Cerebellar cortex (tissue), 1 donor: ENCODE measurements at regions not wholly inside any gene's neighbourhood (a gene's known extent, or its start where the extent isn't known, plus 50 kb on each side); places are given as distances from the start of the nearest gene placed in this dataset.
"Not testable (repeated sequence)": the region's sequence is repeated elsewhere in the genome, so short reads cannot be mapped to it uniquely, and the experiment has no call there.

Source experiments
- DNase-seq: peaks from one replicate; pipeline ENCODE4 v3.0.0-alpha.2; 2015; ENCODE audit warnings: low spot score

DNA sequence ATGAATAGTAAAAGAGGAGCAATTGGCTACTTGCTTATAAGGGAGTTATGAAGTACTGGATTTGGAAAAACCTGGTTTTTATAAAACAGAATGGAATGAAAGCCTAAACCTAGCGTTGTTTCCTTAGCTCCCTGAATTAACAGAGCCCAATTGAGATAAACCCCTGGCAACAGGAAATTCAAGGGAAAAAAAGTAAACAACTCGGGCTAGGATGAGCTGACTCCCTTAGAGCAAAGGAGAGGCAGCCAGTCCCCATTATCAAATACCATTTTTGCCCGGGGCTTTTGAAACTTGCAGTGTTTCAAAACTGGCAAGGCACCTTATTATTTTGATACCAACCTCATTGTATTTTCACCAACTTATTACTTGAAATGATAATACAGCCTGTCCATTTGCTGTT lies 587.5 kb downstream of the CD109 start:
- DNase-seq, result no peak

DNA sequence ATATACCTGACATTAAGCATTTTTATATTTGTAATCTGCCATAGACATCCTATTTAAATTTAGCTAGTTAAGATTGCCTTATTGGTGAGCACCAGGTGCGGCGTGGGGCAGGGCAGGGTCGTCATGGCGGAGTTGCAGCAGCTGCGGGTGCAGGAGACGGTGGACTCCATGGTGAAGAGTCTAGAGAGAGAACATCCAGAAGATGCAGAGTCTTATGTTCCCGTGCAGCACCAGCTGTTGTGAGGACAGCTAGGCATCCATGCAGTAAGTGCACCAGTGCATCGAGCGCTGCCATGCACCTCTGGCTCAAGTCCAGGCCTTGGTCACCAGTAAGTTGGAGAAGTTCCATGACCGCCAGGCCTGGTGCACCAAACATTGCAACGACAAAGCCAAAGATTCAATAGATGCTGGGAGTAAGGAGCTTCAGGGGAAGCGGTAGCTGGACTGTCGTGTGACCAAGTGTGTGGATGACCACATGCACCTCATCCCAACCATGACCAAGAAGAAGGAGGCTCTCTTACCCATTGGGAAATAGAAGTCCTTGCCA lies 586.2 kb downstream of the CD109 start:
- no peak for DNase-seq

DNA sequence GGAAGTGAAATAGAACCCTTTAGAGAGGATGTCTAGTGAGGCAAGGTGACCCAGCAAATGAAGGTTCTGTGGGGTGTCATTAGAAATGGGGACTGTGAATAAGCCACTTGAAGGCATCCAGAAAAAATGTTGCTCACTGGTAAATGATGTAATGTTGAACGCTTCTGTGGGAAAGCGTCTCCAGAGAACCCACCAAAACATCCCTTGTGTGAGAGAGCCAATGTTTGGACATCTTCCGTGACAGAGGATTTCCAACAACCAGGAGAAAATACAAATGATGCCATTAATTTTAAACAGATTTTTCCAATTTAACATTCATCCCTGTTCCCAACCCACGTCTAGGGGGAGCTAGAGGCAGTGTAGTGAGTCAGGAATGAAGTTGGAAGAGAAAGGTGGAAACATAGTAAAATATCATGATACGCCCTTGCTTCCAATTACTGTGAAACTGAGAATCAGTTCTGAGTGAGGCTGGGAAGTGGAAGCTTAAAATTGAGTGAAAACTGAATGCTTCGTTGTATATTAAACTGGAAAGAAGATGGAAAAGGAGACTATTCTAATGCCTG lies 584.2 kb downstream of the CD109 start:
- DNase-seq, result no peak

DNA sequence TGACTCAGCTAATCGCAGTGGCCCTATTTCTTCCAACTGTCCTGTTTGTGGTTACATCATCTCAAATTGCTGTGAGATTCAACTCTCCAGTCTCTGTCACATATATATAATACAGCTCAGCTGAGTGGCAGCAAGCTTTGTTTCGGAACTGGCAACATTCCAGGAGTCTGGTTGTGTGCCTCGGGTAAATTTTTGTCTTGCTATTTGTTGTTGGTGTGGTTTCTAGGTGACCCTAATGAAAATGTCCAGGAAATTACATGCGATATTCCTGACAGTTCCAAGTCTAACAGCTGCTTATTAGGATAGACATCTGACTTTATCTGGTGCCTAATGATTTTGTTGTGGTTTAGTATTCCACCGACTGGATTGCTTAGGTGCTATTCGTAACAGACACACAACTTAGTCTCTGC lies 581.8 kb downstream of the CD109 start:
- no peak for DNase-seq

DNA sequence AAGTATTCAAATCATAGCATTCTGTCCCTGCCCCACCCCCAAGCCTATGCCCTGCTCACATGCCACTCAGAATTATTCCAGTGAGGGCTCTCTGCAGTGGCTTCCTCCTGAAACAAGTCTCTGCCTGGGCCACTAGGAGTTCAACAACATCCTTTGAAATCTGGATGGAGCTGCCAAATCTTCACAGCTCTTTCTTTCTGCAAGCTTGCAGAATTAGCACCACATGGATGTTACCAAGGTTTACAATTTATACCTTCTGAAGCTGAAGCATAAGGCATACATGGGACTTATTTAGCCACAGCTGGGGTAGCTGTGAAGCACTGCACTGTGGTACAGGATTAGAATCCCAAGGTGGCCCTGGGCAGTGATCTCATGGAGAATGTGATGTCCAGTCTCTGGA lies 577.5 kb downstream of the CD109 start:
- no peak for DNase-seq

DNA sequence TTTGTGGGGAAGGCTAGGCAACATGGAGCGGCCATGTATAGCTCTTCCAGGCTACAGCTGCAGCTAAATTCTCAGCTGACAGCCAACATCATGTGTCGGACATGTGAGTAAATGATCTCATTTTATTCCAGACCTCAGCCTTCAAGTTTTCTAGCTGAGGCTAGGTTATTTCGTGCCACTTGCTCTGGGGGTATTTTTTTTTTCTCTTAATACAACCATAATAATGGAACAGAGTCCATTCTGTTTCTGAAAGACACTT lies 573.5 kb downstream of the CD109 start:
- DNase-seq, result no peak

DNA sequence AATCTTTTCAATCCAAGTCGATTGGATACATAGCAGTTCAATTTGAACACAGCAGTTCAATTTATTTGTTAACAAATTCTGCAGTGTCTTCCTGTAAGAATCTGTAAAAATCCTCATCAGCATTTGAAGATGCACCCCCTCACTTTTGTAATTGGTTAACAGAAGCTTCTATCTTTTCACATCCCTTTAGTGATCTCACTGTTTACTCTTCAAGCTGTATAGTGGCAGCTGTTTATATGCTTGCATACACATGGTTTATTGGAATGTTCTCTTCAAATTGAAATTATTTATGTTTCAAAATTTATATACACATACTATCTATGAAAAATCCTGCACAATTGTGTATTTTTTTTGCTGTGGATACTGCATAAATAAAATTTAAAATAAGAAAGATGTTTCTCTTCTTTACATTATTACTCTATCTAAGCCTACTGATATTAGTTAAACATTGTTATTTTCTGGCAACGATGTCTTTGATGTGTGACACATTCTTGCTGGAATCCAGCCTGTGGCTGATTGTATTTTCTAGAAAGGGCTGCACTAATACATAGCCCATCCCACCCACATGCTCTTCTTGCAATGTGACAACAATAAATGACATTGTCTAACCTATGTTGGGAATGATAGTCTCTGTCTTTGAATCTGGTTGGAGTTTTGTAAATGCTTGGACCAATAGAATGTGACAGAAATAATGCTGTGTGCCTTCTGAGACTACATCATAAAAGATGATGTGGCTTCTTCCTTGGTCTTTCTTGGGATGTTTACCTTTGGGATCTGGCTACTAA lies 573.0 kb downstream of the CD109 start:
- no peak for DNase-seq

DNA sequence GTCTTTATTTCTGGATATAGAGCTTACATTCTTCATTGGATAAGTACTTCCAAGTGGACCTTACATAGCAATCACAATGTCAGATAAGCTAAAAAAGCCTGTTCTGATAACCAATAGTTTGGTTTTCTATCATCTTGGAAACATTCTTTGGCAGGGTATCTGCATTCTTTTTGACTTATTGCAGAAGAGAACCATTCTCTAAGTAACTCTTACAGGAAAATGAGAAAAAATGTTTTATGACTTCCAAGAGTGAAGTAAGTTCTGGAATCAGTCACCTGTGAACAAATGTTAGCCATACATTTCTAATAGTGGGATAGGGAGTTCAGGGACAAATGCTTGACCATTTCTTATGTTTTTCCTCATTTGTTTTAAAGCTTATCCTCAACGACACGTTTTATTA lies 564.0 kb downstream of the CD109 start:
- no peak for DNase-seq

DNA sequence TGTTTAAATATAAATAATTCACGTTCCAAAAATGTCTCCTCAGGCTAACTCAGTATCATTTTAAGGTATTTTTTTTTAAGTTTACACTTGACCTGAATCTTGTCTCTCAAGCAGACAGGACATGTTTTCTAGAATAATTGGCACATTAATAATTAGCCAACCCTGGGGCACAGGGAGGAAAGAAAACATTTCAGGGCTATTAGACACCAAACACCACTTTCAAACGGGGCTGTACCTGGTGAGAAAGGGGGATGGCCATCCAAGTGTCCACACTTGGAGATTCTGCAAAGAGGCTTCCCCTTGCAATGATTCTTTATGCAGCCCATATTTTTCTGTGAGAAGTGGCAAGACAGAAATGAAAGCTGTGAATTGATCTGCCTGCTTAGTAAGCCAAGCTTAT lies 560.8 kb downstream of the CD109 start:
- DNase-seq, result no peak

DNA sequence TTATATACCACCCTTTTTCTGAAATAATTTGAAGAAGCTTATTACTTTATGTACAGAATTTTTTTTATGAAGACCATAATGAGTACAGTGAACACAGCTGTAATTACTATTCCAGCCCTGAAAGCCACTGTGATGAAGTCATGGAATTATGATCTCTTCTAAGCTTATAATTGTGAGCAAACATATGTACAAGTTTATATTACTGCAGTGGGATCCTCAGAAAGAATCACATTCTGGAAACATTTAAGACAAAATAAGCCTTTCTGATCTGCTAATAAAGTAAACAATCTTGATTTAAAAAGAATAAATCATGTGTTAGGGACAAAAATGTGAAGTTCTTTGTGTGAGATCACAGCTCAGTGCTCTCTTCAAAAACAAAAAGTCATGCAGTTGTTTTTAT lies 560.4 kb downstream of the CD109 start:
- no peak for DNase-seq

DNA sequence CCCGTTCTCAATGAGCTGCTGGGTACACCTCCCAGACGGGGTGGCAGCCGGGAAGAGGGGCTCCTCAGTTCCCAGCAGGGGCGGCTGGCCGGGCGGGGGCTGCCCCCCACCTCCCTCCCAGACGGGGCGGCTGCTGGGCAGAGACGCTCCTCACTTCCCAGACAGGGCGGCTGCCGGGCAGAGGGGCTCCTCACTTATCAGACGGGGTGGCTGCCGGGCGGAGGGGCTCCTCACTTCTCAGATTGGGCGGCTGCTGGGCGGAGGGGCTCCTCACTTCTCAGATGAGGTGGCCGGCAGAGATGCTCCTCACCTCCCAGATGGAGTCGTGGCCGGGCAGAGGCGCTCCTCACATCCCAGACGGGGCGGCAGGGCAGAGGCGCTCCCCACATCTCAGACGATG lies 559.0 kb downstream of the CD109 start:
- not testable (repeated sequence) for DNase-seq

DNA sequence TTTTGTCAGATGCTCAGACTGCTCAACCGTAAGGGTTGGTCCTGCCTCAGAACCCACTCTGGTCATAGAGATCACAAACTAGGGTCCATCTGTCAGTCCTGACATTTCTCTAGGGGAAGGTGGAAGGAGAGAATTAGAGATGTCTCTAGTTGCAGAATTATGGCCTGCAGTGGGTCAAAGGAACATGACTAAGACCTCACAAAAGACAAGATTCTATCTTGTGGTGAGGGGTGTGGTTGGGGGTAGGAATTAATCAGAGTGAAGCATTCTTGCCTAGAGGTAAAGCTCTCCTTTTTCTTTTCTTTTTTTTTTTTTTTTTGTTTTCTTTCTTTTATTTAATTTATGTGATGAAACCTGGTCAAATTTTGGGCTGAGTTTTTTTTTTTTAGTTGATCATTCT lies 558.1 kb downstream of the CD109 start:
- not testable (repeated sequence) for DNase-seq

DNA sequence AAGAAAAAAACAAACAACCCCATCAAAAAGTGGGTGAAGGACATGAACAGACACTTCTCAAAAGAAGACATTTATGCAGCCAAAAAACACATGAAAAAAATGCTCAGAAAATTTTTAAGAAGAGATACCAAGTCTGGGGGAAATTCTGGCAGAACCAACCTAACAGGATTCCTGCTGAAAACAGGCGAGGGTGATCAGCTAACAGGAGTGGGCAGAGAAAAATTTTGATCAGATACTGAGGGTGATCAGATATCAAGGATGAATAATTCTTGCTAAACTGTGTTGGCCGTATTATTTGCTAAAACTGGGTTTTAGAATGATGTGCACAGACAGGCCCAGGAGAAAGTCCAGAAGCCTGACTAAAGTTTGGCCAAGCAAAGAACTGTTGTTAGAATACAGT lies 557.3 kb downstream of the CD109 start:
- no peak for DNase-seq

DNA sequence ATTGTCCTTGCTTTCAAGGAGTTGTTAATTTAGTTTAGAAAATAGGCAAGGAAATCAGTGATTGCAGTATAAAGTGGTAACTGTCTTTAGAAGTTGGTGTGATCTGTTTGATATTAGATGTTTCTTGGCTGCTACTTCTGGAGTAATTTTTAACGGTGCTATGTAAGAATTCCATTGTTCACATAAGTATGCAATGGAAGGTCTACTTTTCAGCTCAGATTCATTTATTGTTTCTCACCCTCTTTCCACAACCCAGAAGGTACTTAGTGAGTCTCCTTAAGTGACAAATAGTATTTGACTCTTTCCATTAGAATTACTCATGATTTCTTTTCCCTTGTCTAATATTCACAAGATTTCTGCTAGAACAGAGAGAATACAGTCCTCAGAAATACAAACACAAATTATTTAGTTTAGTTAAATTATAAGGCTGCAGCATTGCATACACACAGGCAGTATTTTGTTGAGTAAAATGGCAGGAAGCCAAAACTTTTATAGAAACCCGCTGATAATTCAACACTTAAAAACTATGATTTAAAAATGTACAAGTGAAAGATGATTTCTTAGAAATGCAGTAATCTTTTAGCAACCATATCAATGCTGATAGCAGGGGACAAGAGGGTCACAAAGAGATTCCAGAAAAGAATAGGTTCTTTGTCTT lies 554.3 kb downstream of the CD109 start:
- DNase-seq, result no peak

DNA sequence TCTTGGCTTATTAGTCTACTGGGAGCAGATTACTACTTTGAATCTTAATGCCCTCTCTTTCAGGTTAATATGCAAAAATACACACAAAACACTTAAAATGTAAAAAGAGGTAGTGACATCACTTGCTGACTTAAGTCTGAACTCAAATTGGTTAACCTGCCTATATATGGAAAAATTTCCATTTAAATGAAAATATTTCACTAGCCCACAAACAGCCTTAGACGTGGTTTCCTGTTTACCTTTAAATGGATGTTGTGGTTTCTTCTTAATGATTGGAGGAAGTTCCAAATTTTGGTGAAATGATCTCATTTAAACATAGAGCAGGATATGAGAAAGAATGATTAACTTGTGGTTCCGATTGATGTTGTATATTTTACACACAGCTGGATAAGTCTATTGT lies 553.7 kb downstream of the CD109 start:
- DNase-seq, result no peak

DNA sequence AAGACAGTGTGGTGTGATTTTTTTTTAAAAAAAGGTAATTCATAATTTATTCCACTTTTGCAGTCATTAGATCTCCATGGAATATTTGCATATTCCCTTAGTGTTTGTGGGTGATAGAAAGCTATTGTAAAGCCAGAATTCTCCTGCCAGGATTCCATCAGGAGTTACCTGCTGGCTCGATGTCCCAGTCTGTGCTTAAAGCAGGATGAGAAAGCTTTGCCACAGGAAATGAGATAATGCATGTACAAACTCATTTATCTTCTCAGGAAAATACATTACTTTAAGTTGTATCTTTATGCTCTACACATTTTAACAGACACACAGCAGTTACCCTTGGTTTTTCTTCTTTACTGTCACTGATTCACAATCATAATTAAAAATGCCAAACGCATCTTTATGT lies 553.0 kb downstream of the CD109 start:
- no peak for DNase-seq

DNA sequence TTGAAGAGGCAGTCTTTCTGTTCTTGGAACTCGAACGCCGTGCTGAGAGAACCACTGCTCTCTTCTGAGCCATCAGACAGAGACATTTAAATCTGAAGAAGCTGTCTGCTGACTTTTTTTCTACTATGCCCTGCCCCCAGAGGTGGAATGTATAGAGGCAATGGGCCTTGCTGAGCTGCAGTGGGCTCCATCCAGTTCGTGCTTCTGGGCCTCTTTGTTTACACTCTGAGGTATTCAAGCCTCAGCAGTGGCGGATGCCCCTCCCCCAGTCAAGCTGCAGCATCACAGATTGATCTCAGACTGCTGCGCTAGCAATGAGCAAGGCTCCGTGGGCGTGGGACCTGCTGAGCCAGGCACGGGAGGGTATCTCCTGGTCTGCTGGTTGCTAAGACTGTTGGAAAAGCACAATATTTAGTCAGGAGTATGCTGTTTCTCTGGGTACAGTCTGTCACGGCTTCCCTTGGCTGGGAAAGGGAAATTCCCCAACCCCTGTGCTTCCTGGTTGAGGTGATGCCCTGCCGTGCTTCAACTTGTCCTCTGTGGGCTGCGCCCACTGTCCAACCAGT lies 526.8 kb downstream of the CD109 start:
- no peak for DNase-seq

DNA sequence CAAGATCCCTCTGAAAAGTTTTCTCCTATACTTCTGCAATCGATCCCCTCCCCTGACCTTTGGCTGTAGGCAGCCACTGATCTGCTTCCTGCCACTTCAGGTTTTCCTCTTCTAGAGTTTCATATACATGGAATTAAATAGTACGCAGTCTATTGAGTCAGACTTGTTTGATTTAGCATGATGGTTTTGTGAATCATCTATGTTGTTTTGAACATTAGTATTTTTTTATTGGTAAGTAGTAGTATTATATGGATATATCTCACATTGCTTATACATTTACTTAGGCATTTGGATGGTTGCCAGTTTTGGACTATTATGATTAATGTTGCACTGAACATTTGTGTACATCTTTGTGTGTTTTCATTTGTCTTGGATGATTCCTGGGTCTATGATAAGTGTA lies 518.0 kb downstream of the CD109 start:
- no peak for DNase-seq

DNA sequence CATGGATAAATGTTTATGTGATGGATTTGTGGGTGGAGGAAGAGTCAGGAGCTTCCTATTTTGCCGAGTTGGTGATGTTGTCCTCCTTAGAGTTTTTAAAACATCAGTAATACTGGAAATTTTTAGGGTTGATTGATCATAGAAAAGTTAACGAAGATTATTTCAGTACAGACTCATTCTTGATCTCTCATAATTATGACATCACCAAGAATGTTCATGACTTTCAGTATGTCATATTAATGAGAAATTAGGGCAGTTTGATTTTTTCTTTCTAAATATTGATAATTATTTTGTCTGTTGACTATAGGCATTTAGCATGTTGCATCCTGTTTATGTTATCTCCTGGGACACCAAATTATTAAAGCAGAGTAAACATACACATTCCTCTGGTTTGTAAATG lies 512.2 kb downstream of the CD109 start:
- no peak for DNase-seq

DNA sequence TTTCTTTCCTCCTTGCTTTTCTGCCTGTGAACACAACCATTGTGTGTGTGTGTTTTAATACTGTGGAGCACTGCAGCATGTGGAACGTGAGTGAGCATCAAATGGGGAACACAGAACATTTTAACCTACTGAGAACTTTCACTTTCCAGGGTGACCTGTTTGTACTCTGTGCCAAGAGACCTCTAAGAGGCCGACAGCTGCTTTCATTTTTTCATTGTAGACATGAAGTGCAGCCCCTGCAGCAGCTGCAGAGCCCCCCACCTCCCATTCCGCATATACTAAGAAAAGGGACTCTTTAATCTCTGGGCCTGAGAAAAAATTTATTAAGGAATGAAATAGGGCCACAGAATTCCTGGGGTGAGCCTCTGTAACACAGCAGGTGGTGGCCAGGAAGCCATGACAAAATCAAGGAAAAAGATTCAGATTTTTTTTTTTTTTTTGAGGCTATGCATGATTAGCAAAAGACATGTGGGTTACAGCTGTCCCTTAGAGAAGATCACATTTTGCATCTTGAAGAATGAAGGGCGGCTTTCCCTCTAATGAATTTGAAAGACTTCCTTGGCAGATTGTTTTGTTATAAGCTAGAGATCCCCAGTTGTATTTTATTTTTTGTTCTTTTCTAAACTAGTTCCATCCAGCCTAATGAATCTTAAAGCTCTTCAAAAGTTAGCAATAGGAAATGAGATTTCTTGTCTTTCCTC lies 503.4 kb downstream of the CD109 start:
- no peak for DNase-seq

DNA sequence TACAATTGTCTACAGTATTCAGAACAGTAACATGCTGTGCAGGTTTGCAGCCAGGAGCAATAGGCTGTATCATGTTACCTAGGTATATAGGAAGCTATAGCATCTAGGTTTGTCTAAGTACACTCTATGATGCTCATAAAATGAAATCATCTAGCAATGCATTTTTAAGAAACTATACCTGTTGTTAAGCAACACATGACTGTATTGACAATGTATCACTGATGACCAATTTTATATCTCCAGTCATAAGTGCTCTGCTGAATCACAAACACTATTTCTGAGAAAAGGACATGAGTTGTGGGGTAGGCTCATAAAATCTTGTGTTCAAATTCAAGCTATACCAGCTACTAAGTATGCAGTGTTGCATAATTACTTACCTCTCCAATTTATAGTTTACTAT lies 501.3 kb downstream of the CD109 start:
- no peak for DNase-seq

DNA sequence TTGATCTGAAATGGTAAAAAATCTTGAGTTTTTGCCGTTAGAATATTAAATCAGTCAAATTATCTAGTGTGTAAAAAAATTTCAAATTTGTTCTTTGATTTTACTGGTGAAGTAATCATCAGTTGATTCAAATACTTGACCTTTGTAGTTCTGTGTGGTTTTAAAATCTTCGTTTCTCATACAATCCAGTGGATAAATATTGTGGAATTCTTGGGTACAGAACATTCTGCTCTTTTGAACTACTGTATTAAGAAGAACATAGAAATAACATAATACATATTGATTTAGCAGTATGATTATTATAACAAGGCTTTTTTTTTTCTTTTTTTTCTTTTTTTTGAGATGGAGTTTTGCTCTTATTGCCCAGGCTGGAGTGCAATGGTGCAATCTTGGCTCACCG lies 491.8 kb downstream of the CD109 start:
- no peak for DNase-seq

DNA sequence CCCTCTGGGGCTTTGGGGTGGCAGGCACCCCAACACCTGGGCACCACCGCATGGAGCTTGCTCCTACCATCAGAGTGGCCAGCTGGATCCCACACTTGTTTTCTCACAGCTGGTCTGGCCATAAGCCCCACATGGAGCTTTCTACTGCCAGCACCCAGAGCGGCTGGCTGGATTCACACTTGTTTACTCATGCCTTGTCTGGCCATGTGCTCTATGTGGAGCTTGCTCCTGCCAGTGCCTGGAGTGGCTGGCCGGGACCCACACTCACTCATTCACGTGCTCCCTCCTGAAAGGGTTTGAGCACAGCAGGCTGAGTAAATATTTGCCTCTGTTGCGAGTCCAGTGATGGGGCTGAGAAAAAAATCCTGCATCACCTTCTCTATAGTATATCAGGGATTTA lies 487.0 kb downstream of the CD109 start:
- no peak for DNase-seq
